ENCODE measurements at regions not wholly inside any gene's neighbourhood (a gene's known extent, or its start where the extent isn't known, plus 50 kb on each side); places are given as distances from the start of the nearest gene placed in this dataset.

GRCh38 chr2:216949700-216950413 is 90.0 kb upstream of the TNP1 start:
- DNase-seq (ENCODE audit: low read depth), result no peak
- TF ChIP-seq CTCF (IDR thresholded peaks at IDR 0.05; ENCODE audit: low read depth, low read length), result no peak
- no peak for TF ChIP-seq MYC (IDR thresholded peaks at IDR 0.05; ENCODE audit: low read depth, low read length)
- TF ChIP-seq MAX (IDR thresholded peaks at IDR 0.05; ENCODE audit: low read depth, low read length), result no peak
- H3K4me3 ChIP-seq (ENCODE audit: low read depth, low read length), result no peak overlapping the region

- H3K4me3 ChIP-seq (ENCODE audit: low read depth, low read length), result no peak overlapping the region
- DNase-seq (ENCODE audit: low read depth), result no peak
- TF ChIP-seq POLR2A (IDR thresholded peaks at IDR 0.05; ENCODE audit: extremely low read depth, insufficient read length), result no peak
- no peak for TF ChIP-seq MAX (IDR thresholded peaks at IDR 0.05; ENCODE audit: low read depth, low read length)
- no peak for TF ChIP-seq MYC (IDR thresholded peaks at IDR 0.05; ENCODE audit: low read depth, low read length)
- no peak for TF ChIP-seq CTCF (IDR thresholded peaks at IDR 0.05; ENCODE audit: low read depth, low read length)
Measured at GRCh38 chr2:216947055-216947454, 87.2 kb upstream of the TNP1 start.

- TF ChIP-seq MYC (IDR thresholded peaks at IDR 0.05; ENCODE audit: low read depth, low read length) (no peak), MAX (IDR thresholded peaks at IDR 0.05; ENCODE audit: low read depth, low read length) (no peak), CTCF (IDR thresholded peaks at IDR 0.05; ENCODE audit: low read depth, low read length) (no peak), POLR2A (IDR thresholded peaks at IDR 0.05; ENCODE audit: extremely low read depth, insufficient read length) (no peak)
- no peak overlapping the region for H3K4me3 ChIP-seq (ENCODE audit: low read depth, low read length)
- no peak for DNase-seq (ENCODE audit: low read depth)
Measured at GRCh38 chr2:216944733-216945132, 84.9 kb upstream of the TNP1 start.

GRCh38 chr2:216943109-216943508 is 83.2 kb upstream of the TNP1 start:
- TF ChIP-seq POLR2A (IDR thresholded peaks at IDR 0.05; ENCODE audit: extremely low read depth, insufficient read length) (no peak), MYC (IDR thresholded peaks at IDR 0.05; ENCODE audit: low read depth, low read length) (no peak), CTCF (IDR thresholded peaks at IDR 0.05; ENCODE audit: low read depth, low read length) (no peak), MAX (IDR thresholded peaks at IDR 0.05; ENCODE audit: low read depth, low read length) (no peak)
- no peak for DNase-seq (ENCODE audit: low read depth)
- no peak overlapping the region for H3K4me3 ChIP-seq (ENCODE audit: low read depth, low read length)

- no peak overlapping the region for H3K4me3 ChIP-seq (ENCODE audit: low read depth, low read length)
- TF ChIP-seq CTCF (IDR thresholded peaks at IDR 0.05; ENCODE audit: low read depth, low read length) (no peak), MYC (IDR thresholded peaks at IDR 0.05; ENCODE audit: low read depth, low read length) (no peak), MAX (IDR thresholded peaks at IDR 0.05; ENCODE audit: low read depth, low read length) (no peak), POLR2A (IDR thresholded peaks at IDR 0.05; ENCODE audit: extremely low read depth, insufficient read length) (no peak)
- no peak for DNase-seq (ENCODE audit: low read depth)
Measured at GRCh38 chr2:216942465-216942864, 82.6 kb upstream of the TNP1 start.

Data from NB4 (cell line).